ENCODE measurements at regions not wholly inside any gene's neighbourhood (a gene's known extent, or its start where the extent isn't known, plus 50 kb on each side); places are given as distances from the start of the nearest gene placed in this dataset.

GRCh38 chr11:27869701-27870100 is 169.4 kb upstream of the BDNF start:
- TF ChIP-seq CTCF (IDR thresholded peaks at IDR 0.05; ENCODE audit: borderline replicate concordance, insufficient read depth, low read depth, low read length): no peak
- no peak overlapping the region for H3K4me3 ChIP-seq (ENCODE audit: low read depth, low read length)

GRCh38 chr11:27868709-27869108 is 168.5 kb upstream of the BDNF start:
- no peak for TF ChIP-seq CTCF (IDR thresholded peaks at IDR 0.05; ENCODE audit: borderline replicate concordance, insufficient read depth, low read depth, low read length)
- no peak overlapping the region for H3K4me3 ChIP-seq (ENCODE audit: low read depth, low read length)

GRCh38 chr11:27868226-27868625 is 168.0 kb upstream of the BDNF start:
- TF ChIP-seq CTCF (IDR thresholded peaks at IDR 0.05; ENCODE audit: borderline replicate concordance, insufficient read depth, low read depth, low read length): no peak

GRCh38 chr11:27865105-27865504 is 164.8 kb upstream of the BDNF start:
- no peak overlapping the region for H3K4me3 ChIP-seq (ENCODE audit: low read depth, low read length)
- TF ChIP-seq CTCF (IDR thresholded peaks at IDR 0.05; ENCODE audit: borderline replicate concordance, insufficient read depth, low read depth, low read length): no peak

More at GRCh38 chr11:27868226-27868625, 168.0 kb upstream of the BDNF start:
- H3K4me3 ChIP-seq (ENCODE audit: low read depth, low read length): no peak overlapping the region

- no peak for TF ChIP-seq CTCF (IDR thresholded peaks at IDR 0.05; ENCODE audit: borderline replicate concordance, insufficient read depth, low read depth, low read length)
- H3K4me3 ChIP-seq (ENCODE audit: low read depth, low read length): no peak overlapping the region
Measured at GRCh38 chr11:27864611-27865010, 164.4 kb upstream of the BDNF start.

GRCh38 chr11:27864091-27864491 is 163.8 kb upstream of the BDNF start:
- no peak overlapping the region for H3K4me3 ChIP-seq (ENCODE audit: low read depth, low read length)
- TF ChIP-seq CTCF (IDR thresholded peaks at IDR 0.05; ENCODE audit: borderline replicate concordance, insufficient read depth, low read depth, low read length): no peak

- TF ChIP-seq CTCF (IDR thresholded peaks at IDR 0.05; ENCODE audit: borderline replicate concordance, insufficient read depth, low read depth, low read length): no peak
- H3K4me3 ChIP-seq (ENCODE audit: low read depth, low read length): no peak overlapping the region
Measured at GRCh38 chr11:27863637-27864036, 163.4 kb upstream of the BDNF start.

All from GM12875 (cell line).